ENCODE measurements at regions not wholly inside any gene's neighbourhood (a gene's known extent, or its start where the extent isn't known, plus 50 kb on each side); places are given as distances from the start of the nearest gene placed in this dataset.
"Not testable (repeated sequence)": the region's sequence is repeated elsewhere in the genome, so short reads cannot be mapped to it uniquely, and the experiment has no call there.

DNA sequence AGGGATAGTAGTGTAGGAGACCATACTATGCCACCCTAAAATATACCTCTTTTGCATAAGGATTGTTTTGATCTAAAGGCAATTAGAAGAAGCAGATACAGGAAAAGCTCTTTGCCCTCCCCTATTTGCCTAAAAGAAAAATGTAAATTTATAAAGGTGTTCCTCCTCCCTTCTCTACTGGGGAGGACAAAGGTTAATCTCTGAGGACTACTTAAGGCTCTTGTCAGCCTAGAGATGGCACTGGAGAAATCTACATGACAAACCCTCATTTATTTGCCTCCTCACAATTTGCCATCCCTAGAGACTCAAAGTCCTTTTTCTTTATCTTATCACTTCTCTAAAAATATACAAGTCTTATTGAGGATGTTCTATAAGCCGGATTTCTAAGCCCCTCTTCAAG, 1021.8 kb downstream of the STPG2 start:
- TF ChIP-seq, protein P1, sequence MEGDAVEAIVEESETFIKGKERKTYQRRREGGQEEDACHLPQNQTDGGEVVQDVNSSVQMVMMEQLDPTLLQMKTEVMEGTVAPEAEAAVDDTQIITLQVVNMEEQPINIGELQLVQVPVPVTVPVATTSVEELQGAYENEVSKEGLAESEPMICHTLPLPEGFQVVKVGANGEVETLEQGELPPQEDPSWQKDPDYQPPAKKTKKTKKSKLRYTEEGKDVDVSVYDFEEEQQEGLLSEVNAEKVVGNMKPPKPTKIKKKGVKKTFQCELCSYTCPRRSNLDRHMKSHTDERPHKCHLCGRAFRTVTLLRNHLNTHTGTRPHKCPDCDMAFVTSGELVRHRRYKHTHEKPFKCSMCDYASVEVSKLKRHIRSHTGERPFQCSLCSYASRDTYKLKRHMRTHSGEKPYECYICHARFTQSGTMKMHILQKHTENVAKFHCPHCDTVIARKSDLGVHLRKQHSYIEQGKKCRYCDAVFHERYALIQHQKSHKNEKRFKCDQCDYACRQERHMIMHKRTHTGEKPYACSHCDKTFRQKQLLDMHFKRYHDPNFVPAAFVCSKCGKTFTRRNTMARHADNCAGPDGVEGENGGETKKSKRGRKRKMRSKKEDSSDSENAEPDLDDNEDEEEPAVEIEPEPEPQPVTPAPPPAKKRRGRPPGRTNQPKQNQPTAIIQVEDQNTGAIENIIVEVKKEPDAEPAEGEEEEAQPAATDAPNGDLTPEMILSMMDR (IDR thresholded peaks at IDR 0.05; ENCODE audit: extremely low read depth, insufficient read depth, missing control alignments), result no peak
- in situ Hi-C loops (cut with MboI; ENCODE audit: low pct_unique_long_range_greater_than_20kb, low sequenced_read_pairs, unreplicated experiment), result no loop called here
- no peak for DNase-seq (ENCODE audit: low spot score)

DNA sequence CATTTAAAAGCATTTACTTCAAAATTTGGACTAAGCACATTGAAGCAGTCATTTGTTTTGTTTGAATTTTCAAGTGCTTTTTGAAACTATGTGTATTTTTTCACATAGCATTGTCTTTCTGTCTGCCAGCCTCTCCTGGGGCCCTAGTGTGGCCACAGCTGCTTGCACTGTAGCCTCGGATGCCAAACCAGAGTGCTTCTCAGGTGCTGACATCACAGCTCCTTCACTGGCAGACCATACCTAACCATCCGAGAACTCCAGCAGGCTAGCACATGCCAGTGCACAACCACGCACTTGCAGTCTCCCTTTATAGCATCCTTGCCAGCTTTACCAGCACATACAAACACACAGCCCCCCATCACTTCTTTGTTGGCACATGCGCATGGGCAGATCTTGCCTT, 1019.7 kb downstream of the STPG2 start:
- TF ChIP-seq, protein P1 (IDR thresholded peaks at IDR 0.05; ENCODE audit: extremely low read depth, insufficient read depth, missing control alignments), result no peak
- in situ Hi-C loops (cut with MboI; ENCODE audit: low pct_unique_long_range_greater_than_20kb, low sequenced_read_pairs, unreplicated experiment), result no loop called here
- DNase-seq (ENCODE audit: low spot score), result no peak

- DNase-seq (ENCODE audit: low spot score), result no peak
- in situ Hi-C loops (cut with MboI; ENCODE audit: low pct_unique_long_range_greater_than_20kb, low sequenced_read_pairs, unreplicated experiment), result no loop called here
- TF ChIP-seq, protein P1 (IDR thresholded peaks at IDR 0.05; ENCODE audit: extremely low read depth, insufficient read depth, missing control alignments), result no peak
These were observed 1010.8 kb downstream of the STPG2 start for GRCh38 chr4:97132435-97132834.

- no peak for DNase-seq (ENCODE audit: low spot score)
- TF ChIP-seq, protein P1 (IDR thresholded peaks at IDR 0.05; ENCODE audit: extremely low read depth, insufficient read depth, missing control alignments), result no peak
- in situ Hi-C loops (cut with MboI; ENCODE audit: low pct_unique_long_range_greater_than_20kb, low sequenced_read_pairs, unreplicated experiment), result no loop called here
These were observed 1008.8 kb downstream of the STPG2 start for GRCh38 chr4:97134456-97134855.

DNA sequence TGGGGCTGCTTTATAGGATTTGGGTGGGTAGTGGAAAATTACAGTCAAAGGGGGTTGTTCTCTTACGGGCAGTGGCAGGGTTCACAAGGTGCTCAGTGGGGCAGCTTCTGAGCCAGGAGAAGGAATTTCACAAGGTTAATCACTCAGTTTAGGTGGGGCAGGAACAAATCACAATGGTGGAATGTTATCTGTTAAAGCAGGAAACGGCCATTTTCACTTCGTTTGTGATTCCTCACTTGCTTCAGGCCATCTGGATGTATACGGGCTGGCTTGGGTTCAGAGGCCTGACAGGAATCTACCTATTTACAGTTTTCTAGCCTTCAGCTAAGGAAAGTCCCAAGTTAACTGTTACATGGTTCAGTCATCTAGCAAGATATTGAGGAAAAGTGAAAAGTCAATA, 1003.5 kb downstream of the STPG2 start:
- TF ChIP-seq, protein P1 (IDR thresholded peaks at IDR 0.05; ENCODE audit: extremely low read depth, insufficient read depth, missing control alignments), result no peak
- in situ Hi-C loops (cut with MboI; ENCODE audit: low pct_unique_long_range_greater_than_20kb, low sequenced_read_pairs, unreplicated experiment), result no loop called here
- DNase-seq (ENCODE audit: low spot score), result no peak

GRCh38 chr4:97140545-97140944, 1002.7 kb downstream of the STPG2 start:
- TF ChIP-seq, protein P1 (IDR thresholded peaks at IDR 0.05; ENCODE audit: extremely low read depth, insufficient read depth, missing control alignments), result no peak
- in situ Hi-C loops (cut with MboI; ENCODE audit: low pct_unique_long_range_greater_than_20kb, low sequenced_read_pairs, unreplicated experiment), result no loop called here
- no peak for DNase-seq (ENCODE audit: low spot score)

DNA sequence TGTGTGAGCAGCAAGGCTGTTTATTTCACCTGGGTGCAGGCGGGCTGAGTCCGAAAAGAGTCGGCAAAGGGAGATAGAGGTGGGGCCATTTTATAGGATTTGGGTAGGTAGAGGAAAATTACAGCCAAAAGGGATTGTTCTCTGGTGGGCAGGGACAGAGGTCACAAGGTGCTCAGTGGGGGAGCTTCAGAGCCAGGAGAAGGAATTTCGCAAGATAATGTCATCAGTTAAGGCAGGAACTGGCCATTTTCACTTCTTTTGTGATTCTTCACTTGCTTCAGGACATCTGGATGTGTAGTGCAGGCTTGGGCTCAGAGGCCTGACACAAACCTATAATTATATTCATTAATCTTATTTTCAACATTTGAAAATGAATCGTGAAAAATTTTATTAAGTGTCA, 1001.9 kb downstream of the STPG2 start:
- in situ Hi-C loops (cut with MboI; ENCODE audit: low pct_unique_long_range_greater_than_20kb, low sequenced_read_pairs, unreplicated experiment); DNase-seq (ENCODE audit: low spot score): not testable (repeated sequence)
